PC-9 (cell line): ENCODE measurements at regions not wholly inside any gene's neighbourhood (a gene's known extent, or its start where the extent isn't known, plus 50 kb on each side); places are given as distances from the start of the nearest gene placed in this dataset.

ENCODE experiments used
- CTCF ChIP-seq: fragments of 200-600 bp; sonication (generic); conservative IDR thresholded peaks from 2 replicates; pipeline ENCODE4 v1.6.1; 2017; ENCODE audit warnings: mixed run types, antibody characterized with exemption, mild to moderate bottlenecking, moderate library complexity
- EZH2 ChIP-seq: fragments of 200-600 bp; sonication (generic); IDR thresholded peaks from 2 replicates; pipeline ENCODE4 v1.8.0; 2017; ENCODE audit warnings: antibody characterized with exemption, low read depth

- TF ChIP-seq CTCF, result no peak
- TF ChIP-seq EZH2, result no peak
Observed at GRCh38 chr3:158936530-158937113, 134.8 kb downstream of the MFSD1 start.
